HG03439 (cell line): ENCODE measurements at regions not wholly inside any gene's neighbourhood (a gene's known extent, or its start where the extent isn't known, plus 50 kb on each side); places are given as distances from the start of the nearest gene placed in this dataset.

Experiments used
- ATAC-seq: cut with Tn5 transposase; IDR thresholded peaks from one replicate; pipeline ENCODE4 v1.9.1; 2021; ENCODE audit warnings: mild to moderate bottlenecking, moderate library complexity; ENCODE audit not compliant: unreplicated experiment

DNA sequence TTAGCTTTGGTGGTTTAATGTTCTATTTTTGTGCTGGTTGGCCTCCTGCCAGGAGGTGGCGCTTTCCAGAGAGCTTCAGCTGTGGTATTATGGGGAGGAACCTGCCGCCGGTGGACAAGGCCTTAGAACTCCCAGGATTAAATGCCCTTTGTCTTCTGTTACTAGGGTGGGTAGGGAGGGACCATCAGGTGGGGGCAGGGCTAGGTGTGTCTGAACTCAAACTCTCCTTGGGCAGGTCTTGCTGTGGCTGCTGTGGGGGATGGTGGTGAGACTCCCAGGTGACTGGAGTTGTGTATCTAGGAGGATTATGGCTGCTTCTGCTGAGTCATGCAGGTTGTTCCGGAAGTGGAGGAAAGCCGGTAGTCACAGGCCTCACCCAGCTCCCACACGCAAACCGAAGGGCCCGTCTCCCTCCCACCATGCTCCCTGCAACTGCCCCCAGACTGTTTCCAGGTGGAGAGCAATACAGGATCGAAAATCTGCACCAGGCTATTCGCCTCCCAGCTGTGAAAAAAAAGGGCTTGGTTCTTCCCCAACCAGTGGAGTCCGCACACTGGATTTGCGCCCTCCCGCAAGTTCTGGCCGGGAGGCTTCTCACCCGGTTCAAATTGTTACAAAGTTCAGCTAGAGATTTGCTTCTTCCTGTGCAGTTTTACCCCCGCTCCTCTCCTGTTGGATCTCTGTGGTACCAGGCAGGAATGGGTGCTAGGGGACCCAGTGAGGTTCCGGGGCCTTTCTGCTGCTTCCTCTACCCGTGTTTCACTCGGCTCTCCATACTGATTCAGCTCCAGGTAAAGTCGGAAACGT, 220.5 kb downstream of the CENPF start:
- no peak for ATAC-seq

DNA sequence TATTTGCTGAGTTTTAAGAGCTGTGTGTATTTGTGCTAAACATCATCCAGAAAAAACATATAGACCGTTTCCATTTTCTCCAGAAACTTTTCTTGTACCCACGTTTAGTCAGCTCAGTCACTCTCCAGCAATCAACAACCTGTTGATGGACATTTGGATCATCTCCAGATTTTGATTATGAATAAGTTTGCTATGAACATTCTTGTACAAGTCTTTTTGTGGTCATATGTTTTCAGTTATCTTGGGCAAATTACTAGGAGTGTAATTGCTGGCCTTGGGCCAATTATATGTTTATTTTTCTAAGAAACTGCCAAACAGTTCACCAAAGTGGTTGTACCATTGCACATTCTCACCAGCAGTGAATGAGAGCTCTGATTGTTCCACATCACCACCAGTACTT, 221.8 kb downstream of the CENPF start:
- no peak for ATAC-seq

- no peak for ATAC-seq
Observed at GRCh38 chr1:214826619-214827018, 223.6 kb downstream of the CENPF start.

GRCh38 chr1:214827883-214828282, 224.9 kb downstream of the CENPF start:
- ATAC-seq: no peak

GRCh38 chr1:214830941-214831340, 227.9 kb downstream of the CENPF start:
- ATAC-seq: no peak

DNA sequence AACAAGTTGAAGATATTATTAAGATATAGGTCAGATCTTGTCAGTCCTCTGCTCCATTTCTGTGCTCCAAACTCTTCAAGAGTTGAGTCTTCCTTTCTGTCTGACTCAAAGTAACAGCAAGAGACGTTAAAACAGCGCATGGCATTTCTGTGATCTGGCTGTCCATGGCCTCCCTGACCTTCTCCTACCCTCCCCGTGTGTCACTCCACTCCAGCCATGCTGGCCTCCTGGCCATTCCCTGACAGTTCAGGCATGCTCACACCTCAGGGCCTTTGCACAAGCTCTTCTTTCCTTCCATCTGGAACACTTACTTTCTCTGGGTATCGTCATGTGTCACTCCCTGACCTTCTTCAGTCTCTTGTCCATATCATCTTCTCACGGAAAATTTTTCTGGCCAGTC, 229.0 kb downstream of the CENPF start:
- no peak for ATAC-seq

- ATAC-seq: no peak
Observed at GRCh38 chr1:214833178-214833756, 230.3 kb downstream of the CENPF start.

DNA sequence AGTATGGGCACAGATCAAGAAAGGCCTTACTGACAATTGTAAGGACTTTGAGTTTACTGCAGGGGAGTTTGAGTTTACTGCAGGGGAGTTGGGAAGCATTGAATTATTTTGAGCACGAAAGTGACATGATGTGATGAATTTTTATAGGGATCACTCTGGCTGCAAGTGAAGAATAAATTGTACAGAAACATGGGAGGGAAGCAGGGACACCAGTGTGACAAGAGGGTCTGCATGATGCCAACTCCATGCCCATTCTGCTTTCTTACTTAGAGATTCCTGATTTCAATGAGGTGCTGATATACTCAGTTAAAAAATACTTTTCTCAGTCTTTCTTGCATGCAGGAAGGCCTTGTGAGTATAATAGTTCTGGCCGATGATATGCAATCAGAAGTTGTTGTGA, 234.4 kb downstream of the CENPF start:
- ATAC-seq: no peak

- ATAC-seq: no peak
Observed at GRCh38 chr1:214838351-214838750, 235.4 kb downstream of the CENPF start.

GRCh38 chr1:214840356-214840755, 237.4 kb downstream of the CENPF start:
- ATAC-seq: no peak

DNA sequence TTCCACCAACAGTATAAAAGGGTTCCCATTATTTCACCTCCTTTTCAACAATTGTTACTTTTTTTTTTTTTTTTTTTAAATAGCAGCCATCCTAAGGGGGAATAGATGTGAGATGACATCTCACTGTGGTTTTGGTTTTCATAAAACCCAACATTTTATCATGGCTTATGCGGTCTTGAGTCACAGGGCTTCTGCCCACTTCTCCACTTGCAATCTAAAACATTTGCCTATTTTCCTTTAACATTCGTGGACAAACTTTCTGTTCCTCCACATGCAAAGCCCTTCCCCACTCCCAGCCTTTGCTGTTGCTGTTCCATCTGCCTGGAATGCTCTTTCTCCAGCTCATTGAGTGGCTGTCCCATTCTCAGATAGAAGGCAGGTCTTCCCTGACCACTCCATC, 239.7 kb upstream of the KCNK2 start:
- ATAC-seq: no peak

DNA sequence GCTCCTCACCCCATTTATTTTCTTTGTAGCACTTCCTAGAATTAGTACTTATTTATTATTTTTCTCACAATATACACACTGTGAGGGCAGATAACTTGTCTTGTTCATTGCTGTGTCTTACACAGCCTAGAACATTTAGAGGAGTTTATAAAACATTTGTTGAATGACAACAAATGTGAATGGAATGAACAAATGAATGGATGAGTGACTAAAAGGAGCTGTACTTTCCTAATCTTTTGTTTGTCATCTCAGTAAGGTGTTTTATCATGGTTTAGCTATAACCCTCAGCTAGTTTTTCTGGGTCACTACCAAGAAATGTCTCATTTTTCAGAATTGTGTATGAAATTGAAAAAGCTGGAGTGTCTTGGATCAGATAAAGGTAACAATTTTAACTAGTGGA, 239.3 kb upstream of the KCNK2 start:
- ATAC-seq: no peak

DNA sequence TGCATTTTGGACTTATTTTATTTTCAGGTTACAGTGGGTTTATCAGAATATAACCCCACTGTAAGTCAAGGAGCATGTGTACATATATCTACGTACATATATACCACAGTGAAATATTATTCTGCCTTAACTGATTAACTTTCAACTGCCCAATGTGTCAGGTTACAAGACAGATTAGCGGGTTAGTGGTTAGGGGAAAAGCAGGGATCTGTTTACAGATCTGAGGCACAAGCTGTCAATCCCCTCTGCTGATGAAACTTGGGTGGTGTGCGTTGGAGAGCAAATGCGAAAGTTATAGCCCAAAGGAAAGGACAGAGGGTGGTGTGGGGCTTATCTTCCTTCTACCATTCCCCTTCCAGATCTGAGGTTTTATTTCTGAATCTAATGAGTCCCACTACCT, 238.2 kb upstream of the KCNK2 start:
- ATAC-seq: no peak

DNA sequence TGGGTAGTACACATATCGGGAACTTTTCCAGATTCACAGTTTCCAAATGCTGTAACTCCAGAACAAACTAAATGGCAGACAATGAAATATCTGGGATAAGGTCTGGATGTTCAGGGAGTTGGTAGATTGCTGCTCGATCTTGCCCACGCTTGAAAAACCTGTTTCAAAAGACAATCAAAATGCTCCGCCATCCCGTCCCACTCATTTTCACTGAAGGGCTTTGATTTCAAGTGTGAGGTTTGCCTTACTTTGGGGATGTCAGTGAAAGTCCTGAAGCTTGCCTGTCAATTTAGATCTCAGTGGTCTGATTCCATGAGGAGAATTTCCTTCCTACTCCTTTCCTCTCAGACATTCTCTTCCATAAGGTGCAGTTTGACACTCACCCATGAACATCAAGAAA, 236.3 kb upstream of the KCNK2 start:
- no peak for ATAC-seq

DNA sequence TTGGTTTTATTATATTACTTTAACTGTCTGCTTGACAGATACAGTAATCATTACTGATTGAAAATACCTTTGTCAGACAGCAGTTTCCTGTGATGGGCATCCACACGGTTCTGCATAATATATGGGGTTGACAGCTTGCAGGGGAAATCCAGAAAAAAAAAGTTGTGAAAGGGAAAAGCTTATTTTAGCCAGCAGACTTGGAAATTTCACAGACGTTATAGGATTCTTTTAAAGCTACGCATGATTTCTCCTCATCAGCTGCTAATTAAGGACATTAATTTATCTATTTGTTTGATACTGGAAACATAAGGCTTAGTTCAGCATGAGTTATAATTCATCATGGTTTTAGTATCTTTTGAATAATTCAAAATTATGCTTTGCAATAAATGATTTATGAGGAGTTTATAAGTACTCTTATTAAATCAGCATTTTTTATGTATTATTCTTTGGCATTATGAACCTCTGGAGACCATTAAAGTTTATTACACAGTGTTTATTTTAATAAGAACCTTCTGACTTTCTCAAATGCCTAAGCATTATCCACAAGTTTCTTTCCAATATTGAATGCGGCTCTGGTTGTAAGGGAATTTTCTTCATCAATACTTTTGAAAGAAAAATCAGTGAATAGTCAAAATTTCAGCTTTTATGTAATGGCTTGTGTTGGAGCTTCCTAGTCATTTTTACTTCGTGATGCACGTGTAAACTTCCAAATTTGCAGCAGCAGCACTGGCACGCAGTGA, 235.3 kb upstream of the KCNK2 start:
- no peak for ATAC-seq

DNA sequence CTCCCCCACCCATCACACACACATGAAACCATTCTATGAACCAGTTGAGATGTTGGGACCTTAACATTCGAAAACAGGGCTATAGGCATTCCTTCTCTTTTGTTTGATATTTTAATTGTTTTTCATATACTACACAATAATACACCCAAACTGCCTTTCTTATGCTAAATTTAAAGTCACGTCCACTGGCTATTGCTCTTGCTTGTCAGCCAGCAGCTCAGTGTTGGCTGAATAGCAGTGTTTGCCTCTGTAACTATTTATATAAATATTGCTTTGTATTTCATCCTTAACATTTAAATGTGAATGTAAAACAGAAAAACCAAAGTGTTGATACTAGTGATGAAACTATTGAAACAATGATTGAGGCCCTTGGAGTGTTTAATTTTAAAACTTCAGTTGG, 234.4 kb upstream of the KCNK2 start:
- ATAC-seq: no peak

DNA sequence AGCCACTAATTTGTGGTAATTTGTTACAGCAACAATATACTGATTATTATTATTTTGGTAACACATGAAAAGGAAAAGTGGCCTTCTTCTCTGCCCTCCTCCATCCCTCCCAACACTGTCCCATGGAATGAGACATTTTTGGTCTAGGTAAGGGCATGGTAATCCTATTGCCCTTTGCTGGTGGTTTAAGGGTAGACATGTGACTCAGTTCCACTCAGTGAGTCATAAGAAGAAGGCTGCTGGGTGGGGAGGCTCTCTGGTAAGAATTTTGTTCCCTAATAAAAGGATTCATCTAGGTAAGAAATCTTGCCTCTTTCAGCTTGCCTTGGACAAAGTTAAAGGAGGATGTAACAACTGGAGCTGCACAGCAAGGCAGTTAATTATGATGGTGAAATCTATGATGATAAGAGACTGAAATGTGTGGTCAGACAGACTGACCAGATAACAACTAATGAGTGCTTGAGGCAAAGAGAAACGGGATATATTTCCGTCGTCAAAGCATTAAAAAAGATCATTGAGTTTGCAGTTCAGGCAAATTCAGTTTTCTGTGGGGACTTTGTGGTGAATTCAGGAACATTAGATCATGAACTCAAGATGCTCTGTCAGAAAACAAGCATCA, 232.0 kb upstream of the KCNK2 start:
- ATAC-seq: no peak

- no peak for ATAC-seq
Observed at GRCh38 chr1:214853340-214853739, 229.2 kb upstream of the KCNK2 start.

DNA sequence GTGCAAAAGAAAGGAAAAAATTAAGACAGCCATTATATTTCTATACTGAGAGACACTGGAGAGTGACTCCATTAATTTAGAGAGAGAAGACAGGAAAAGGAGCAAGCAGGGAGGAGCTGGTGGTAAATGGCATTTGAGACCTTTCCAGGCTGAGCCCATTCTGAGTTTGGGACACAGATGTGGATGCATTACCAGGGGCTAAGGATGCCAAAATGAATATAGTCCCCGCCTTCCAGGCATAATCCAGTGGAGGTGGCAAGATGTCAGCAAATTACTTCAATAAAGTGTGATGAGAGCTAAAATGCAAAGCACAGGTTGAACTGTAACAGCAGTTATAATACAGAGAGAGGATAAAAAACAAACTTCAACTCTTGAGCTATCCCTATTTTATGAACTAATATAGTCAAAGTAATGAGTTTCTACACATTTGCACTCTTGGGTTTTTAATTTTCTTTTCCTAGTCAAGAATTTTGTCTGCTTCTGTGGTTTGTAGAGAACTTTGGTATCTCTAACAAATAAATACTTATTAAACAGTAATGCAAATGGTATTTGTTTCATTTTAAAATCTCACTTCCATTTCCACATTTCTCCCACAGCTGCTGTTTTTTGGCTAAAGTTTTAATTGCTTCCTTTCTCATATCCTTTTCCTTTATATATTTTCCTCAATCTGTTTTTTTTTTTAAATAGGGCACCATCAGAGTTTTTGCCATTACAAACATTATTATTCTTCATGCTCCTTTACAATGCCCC, 228.2 kb upstream of the KCNK2 start:
- ATAC-seq: no peak

DNA sequence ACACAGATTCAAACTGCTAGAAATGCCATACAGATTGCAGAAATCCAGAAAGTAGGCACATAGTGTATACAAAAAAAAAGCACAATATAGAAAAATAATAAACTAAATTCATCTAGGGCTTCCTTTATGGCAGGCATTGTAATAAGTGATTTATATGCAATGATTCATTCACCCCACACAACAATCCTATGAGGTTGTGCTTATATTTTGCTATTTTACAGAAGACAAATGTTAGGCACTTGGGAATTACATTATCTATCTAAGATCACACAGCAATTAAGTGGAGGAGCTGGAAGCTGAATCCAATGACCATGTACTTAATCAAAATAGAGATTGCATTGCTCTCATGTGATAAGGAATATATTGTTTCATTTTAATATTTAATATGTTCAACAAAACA, 225.7 kb upstream of the KCNK2 start:
- ATAC-seq: no peak

DNA sequence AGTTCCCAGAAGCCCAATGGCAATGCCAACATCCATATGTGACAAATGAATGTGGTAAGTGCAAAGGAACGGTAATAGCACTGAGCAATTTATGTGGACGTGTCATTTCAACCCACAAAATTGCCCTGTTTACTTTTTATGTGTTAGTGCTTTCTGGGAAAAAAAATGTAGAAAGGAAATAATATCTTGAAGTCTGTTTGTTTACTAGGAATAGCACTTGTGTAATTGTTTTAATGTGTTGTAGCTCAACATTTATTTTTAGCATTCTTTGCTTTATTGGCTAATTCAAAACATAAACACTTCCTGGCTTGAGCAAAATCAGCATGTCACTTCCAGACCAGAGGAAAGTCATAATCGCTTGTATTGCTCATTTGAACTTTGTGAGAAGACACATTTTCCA, 224.8 kb upstream of the KCNK2 start:
- ATAC-seq: no peak
